K562 (cell line): ENCODE measurements at regions not wholly inside any gene's neighbourhood (a gene's known extent, or its start where the extent isn't known, plus 50 kb on each side); places are given as distances from the start of the nearest gene placed in this dataset.
"Not testable (repeated sequence)": the region's sequence is repeated elsewhere in the genome, so short reads cannot be mapped to it uniquely, and the experiment has no call there.

ENCODE experiments used
- ATAC-seq: fragments of 200-7000 bp; cut with Tn5 transposase; 3 replicates; pipeline ENCODE4 v1.9.1; 2020; ENCODE audit warnings: moderate library complexity
- BruUV-seq: library from RNA; stranded (reverse); fragments of 400-500 nt; replicated peaks from 2 replicates; lab custom pipeline; 2021; lab: Mats Ljungman, UMichigan
- CTCF ChIA-PET: fragments of 300-600 bp; formaldehyde crosslinking; extraction: SDS; loops from one replicate; lab custom pipeline; 2021; ENCODE audit warnings: low intra/inter-chr PET ratio; lab: Yijun Ruan, JAX
- POLR2A ChIA-PET: fragments of 300-600, 350-650 bp; sonication (Branson Sonifier 250); formaldehyde crosslinking; extraction: SDS; loops from one replicate; lab custom pipeline; 2021; ENCODE audit warnings: antibody characterized with exemption, inconsistent platforms; lab: Yijun Ruan, JAX
- DNase-seq, 4 experiments: peaks; one replicate each; pipeline versions ENCODE4 v3.0.0 to v3.0.0-alpha.2; 2011 to 2018; ENCODE audit warnings: low spot score in 3 of 4, mixed read lengths in 3 of 4; ENCODE audit errors: extremely low read depth in 1 of 4
- FAIRE-seq: peaks from 2 replicates; lab custom pipeline; 2011; peaks lifted over from hg19 to GRCh38; lab: Jason Lieb, UNC
- H2AFZ ChIP-seq: 2 replicates; pipeline ENCODE4 v1.6.0; 2011; ENCODE audit warnings: low read depth, low read length, control low read depth, inconsistent platforms
- H3K27ac ChIP-seq: fragments of 200-600 bp; 3 replicates; pipeline ENCODE4 v1.8.0; 2011; ENCODE audit warnings: low read depth, mild to moderate bottlenecking, control low read depth, inconsistent platforms, low read length, moderate library complexity, mixed read lengths; ENCODE audit errors: extremely low read depth
- H3K27me3 ChIP-seq, 2 experiments: fragments of 300-600 bp in 1 of 2; 2 replicates in 1 of 2; 3 replicates in 1 of 2; pipeline versions ENCODE4 v1.6.0 to v1.8.0; 2011; ENCODE audit warnings: inconsistent platforms in 2 of 2, low read length in 2 of 2, mild to moderate bottlenecking in 1 of 2, mixed read lengths in 1 of 2, moderate library complexity in 1 of 2; ENCODE audit not compliant: control insufficient read depth in 2 of 2, insufficient read depth in 2 of 2
- H3K36me3 ChIP-seq: fragments of 300-600 bp; 3 replicates; pipeline ENCODE4 v1.8.0; 2011; ENCODE audit warnings: mild to moderate bottlenecking, low read length, inconsistent platforms; ENCODE audit not compliant: control insufficient read depth, insufficient read depth
- H3K4me1 ChIP-seq, 2 experiments: fragments of 200-600 bp in 1 of 2; replicated peaks in 1 of 2; 2 replicates in 1 of 2; 3 replicates in 1 of 2; pipeline versions ENCODE4 v1.5.1 to v1.8.0; 2011; ENCODE audit warnings: inconsistent platforms in 2 of 2, low read length in 2 of 2, mild to moderate bottlenecking in 1 of 2, mixed read lengths in 1 of 2, moderate library complexity in 1 of 2; ENCODE audit not compliant: control insufficient read depth in 2 of 2, insufficient read depth in 2 of 2
- H3K4me2 ChIP-seq: 2 replicates; pipeline ENCODE4 v1.6.1; 2011; ENCODE audit warnings: low read length, control low read depth, inconsistent platforms, mixed read lengths; ENCODE audit not compliant: insufficient read depth
- H3K4me3 ChIP-seq: fragments of 200-600 bp; sonication (generic), shearing (Covaris generic); 2 replicates; pipeline ENCODE4 v1.5.1; 2016; ENCODE audit warnings: control low read depth, inconsistent platforms
- H3K79me2 ChIP-seq: fragments of 200-600 bp; 3 replicates; pipeline ENCODE4 v1.8.0; 2011; ENCODE audit warnings: low read length, inconsistent platforms; ENCODE audit not compliant: control insufficient read depth, insufficient read depth
- H3K9ac ChIP-seq, 2 experiments: 2 replicates each; pipeline versions ENCODE4 v1.6.0 to v1.6.1; 2011; ENCODE audit warnings: low read depth in 2 of 2, low read length in 2 of 2, control low read depth in 1 of 2, inconsistent platforms in 1 of 2, mild to moderate bottlenecking in 1 of 2, mixed read lengths in 1 of 2; ENCODE audit not compliant: insufficient read depth in 1 of 2
- H3K9me1 ChIP-seq: one replicate; pipeline ENCODE4 v1.6.0; 2011; ENCODE audit warnings: inconsistent platforms, mild to moderate bottlenecking, low read length, moderate library complexity; ENCODE audit not compliant: control insufficient read depth, insufficient read depth
- H3K9me3 ChIP-seq: replicated peaks from 2 replicates; pipeline ENCODE4 v1.5.1; 2011; ENCODE audit warnings: low read depth, low read length, inconsistent platforms; ENCODE audit not compliant: control insufficient read depth, insufficient read depth
- H4K20me1 ChIP-seq: replicated peaks from 2 replicates; pipeline ENCODE4 v1.6.1; 2011; ENCODE audit warnings: low read length, inconsistent platforms, mixed read lengths; ENCODE audit not compliant: control insufficient read depth, insufficient read depth
- BCOR ChIP-seq: fragments of 450-650 bp; IDR thresholded peaks from 2 replicates; pipeline ENCODE4 v1.6.1; 2016
- KDM1A ChIP-seq, 2 experiments: fragments of 450-650 bp; IDR thresholded peaks; 2 replicates each; pipeline ENCODE4 v1.6.1; 2016; ENCODE audit warnings: mild to moderate bottlenecking in 2 of 2
- PKNOX1 ChIP-seq: fragments of 450-650 bp; IDR thresholded peaks from 2 replicates; pipeline ENCODE4 v1.6.1; 2016
- RBM25 ChIP-seq: fragments of 200-400 bp; formaldehyde crosslinking; IDR thresholded peaks from 2 replicates; pipeline ENCODE4 v1.6.1; 2018; ENCODE audit warnings: low read length, low read depth, moderate library complexity; ENCODE audit not compliant: severe bottlenecking
- SMARCE1 ChIP-seq: fragments of 450-650 bp; IDR thresholded peaks from 2 replicates; pipeline ENCODE4 v1.7.1; 2016; ENCODE audit warnings: mild to moderate bottlenecking
- whole genome bisulfite sequencing: fragments of 100-300 bp; shearing (Covaris generic); methylation state at CpG from one replicate; pipeline ENCODE4 v1.1.6; 2016; ENCODE audit warnings: low coverage, mixed read lengths; ENCODE audit not compliant: insufficient coverage; ENCODE audit errors: missing lambda C conversion rate; 5-methylcytosine and 5-hydroxymethylcytosine counted together
- in situ Hi-C: fragments of 300-500 bp; cut with MboI; formaldehyde crosslinking; loops from 4 replicates; pipeline ENCODE4 v1.15.0; 2018; ENCODE audit warnings: inconsistent platforms, mixed read lengths
- intact Hi-C: fragments of 100-400 bp; cut with micrococcal nuclease; formaldehyde crosslinking; loops from 2 replicates; pipeline ENCODE4 v1.14.2; 2022

DNA sequence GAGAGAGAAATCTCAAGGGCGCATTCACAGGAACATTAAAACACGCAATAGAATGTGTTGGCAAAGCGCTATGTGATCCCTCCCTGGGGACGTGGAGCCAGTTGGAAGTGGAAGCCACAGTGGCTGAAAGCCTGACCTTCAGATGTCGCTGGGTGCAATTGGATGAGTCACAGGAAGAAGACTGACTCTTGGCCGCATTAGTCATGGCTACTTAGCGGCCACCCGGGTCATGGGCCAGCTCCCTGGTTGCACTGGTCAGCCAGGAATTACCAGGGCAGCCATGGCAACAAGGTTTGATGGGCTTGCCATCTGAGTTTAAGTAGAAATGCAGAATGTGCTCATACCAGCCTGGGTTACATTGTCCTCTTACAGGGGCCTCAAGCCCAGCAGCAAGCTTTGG is 231.2 kb upstream of the FRG2C start (continued):
- peak; percentile 38 for TF ChIP-seq PKNOX1

- CTCF ChIA-PET, H3K9me3 ChIP-seq, FAIRE-seq, POLR2A ChIA-PET, H3K4me1 ChIP-seq, H3K9me1 ChIP-seq, ATAC-seq, BruUV-seq, H2AFZ ChIP-seq, H3K4me3 ChIP-seq, in situ Hi-C loops, H3K27me3 ChIP-seq, H4K20me1 ChIP-seq, DNase-seq: not testable (repeated sequence)
- Histone ChIP-seq H3K27ac (peak overlapping the region; percentile 54; the same call in 2 of the 3 replicates), H3K4me2 (peak overlapping the region; percentile 55), H3K79me2 (peaks cover 13% of the 10 kb centered on the region), H3K36me3 (peaks cover 12% of the 10 kb centered on the region; the same call in 1 of the 3 replicates), H3K9ac (peak overlapping the region in 1 of 2 experiments; percentile 58; a peak in 1 of 4 replicates)
- TF ChIP-seq KDM1A (IDR thresholded peaks at IDR 0.05) (peak; percentile 21 to 31; a peak in 3 of 4 replicates), RBM25 (peak; percentile 40), BCOR (peak; percentile 40; the same call in 1 of the 2 replicates), SMARCE1 (0 out of 2 replicates have a peak, but pooled peaks have one; percentile 5)
- intact Hi-C loops, result loop anchor here (10.0 kb wide), 1 partner anchor 122 kb away; no protein-coding TSS in a partner anchor
- 24% methylated on average over 2 of the region's 3 CpGs for WGBS
Measured at GRCh38 chr3:75433295-75433694, 230.8 kb upstream of the FRG2C start.
